ENCODE measurements at regions not wholly inside any gene's neighbourhood (a gene's known extent, or its start where the extent isn't known, plus 50 kb on each side); places are given as distances from the start of the nearest gene placed in this dataset.

DNA sequence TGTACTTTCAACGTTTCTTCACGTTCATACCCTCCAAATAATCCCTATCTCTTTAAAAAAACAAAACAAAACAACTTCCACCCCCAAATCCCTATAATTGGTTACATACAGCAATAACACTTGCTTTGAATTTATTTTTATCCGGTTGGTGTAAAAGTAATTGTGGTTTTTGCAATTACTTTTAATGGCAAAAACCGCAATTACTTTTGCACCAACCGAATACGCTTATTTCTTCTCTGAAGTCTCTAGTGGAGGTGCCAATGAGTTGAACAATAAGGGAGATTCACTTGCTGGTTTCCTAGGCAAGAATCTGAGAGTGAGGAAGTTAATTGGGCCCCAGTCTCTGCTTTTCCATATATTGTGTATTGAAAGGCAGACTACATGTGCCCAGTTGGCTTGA, 133.3 kb downstream of the DACT1 start:
- Histone ChIP-seq H4K20me1 (ENCODE audit: insufficient read depth, low read length) (no peaks in the 10 kb centered on the region), H3K79me2 (ENCODE audit: insufficient read depth, low read length) (no peaks in the 10 kb centered on the region), H3K4me1 (ENCODE audit: insufficient read depth, low read length, severe bottlenecking) (no peaks in the 10 kb centered on the region), H3F3A (ENCODE audit: insufficient read depth, low read length) (no peaks in the 10 kb centered on the region), H3K9me2 (ENCODE audit: low read depth, low read length) (no peaks in the 10 kb centered on the region), H3K4me2 (ENCODE audit: low read length) (no peak overlapping the region), H3K4me3 (ENCODE audit: low read depth, low read length, poor library complexity, severe bottlenecking) (no peak overlapping the region), H3K36me3 (ENCODE audit: insufficient read depth, low read length) (no peaks in the 10 kb centered on the region), H3K9me3 (ENCODE audit: low read length) (no peaks in the 10 kb centered on the region), H3K9ac (ENCODE audit: low read length) (no peak overlapping the region), H3K27me3 (ENCODE audit: insufficient read depth, low read length) (no peaks in the 10 kb centered on the region), H3K27ac (ENCODE audit: low read depth, low read length, poor library complexity, severe bottlenecking) (no peak overlapping the region), H2AFZ (ENCODE audit: low read length) (no peak overlapping the region)
- no peak for TF ChIP-seq EZH2 (IDR thresholded peaks at IDR 0.05; ENCODE audit: borderline replicate concordance, low read length)
- TF ChIP-seq, protein P1, sequence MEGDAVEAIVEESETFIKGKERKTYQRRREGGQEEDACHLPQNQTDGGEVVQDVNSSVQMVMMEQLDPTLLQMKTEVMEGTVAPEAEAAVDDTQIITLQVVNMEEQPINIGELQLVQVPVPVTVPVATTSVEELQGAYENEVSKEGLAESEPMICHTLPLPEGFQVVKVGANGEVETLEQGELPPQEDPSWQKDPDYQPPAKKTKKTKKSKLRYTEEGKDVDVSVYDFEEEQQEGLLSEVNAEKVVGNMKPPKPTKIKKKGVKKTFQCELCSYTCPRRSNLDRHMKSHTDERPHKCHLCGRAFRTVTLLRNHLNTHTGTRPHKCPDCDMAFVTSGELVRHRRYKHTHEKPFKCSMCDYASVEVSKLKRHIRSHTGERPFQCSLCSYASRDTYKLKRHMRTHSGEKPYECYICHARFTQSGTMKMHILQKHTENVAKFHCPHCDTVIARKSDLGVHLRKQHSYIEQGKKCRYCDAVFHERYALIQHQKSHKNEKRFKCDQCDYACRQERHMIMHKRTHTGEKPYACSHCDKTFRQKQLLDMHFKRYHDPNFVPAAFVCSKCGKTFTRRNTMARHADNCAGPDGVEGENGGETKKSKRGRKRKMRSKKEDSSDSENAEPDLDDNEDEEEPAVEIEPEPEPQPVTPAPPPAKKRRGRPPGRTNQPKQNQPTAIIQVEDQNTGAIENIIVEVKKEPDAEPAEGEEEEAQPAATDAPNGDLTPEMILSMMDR (IDR thresholded peaks at IDR 0.05; ENCODE audit: low read length), result no peak

DNA sequence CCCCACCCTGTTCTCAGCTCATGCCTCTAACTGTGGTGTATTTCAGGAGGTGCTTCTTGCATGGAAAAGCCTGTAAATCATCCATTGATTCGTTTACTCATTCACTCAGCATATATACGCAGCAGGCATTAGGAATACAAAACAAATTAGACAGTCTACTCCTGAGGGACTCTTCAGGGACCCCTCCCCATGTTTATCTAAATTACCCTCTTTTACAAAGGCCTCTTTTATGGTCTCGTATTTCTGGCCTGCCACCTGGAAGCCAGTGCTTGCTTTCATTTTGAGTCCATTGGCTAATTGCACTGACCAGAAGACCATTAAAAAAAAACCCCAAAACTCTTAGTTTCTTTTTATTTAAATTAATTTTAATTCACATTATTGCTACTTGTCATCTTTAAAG, 134.4 kb downstream of the DACT1 start:
- no peaks in the 10 kb centered on the region for H3F3A ChIP-seq (ENCODE audit: insufficient read depth, low read length)
- no peak overlapping the region for H3K27ac ChIP-seq (ENCODE audit: low read depth, low read length, poor library complexity, severe bottlenecking)
- H3K79me2 ChIP-seq (ENCODE audit: insufficient read depth, low read length), result no peaks in the 10 kb centered on the region
- H3K9me3 ChIP-seq (ENCODE audit: low read length), result no peaks in the 10 kb centered on the region
- no peaks in the 10 kb centered on the region for H3K9me2 ChIP-seq (ENCODE audit: low read depth, low read length)
- no peak overlapping the region for H3K9ac ChIP-seq (ENCODE audit: low read length)
- no peaks in the 10 kb centered on the region for H3K36me3 ChIP-seq (ENCODE audit: insufficient read depth, low read length)
- H4K20me1 ChIP-seq (ENCODE audit: insufficient read depth, low read length), result no peaks in the 10 kb centered on the region
- no peak overlapping the region for H3K4me3 ChIP-seq (ENCODE audit: low read depth, low read length, poor library complexity, severe bottlenecking)
- no peaks in the 10 kb centered on the region for H3K27me3 ChIP-seq (ENCODE audit: insufficient read depth, low read length)
- no peak for TF ChIP-seq EZH2 (IDR thresholded peaks at IDR 0.05; ENCODE audit: borderline replicate concordance, low read length)
- TF ChIP-seq, protein P1 (IDR thresholded peaks at IDR 0.05; ENCODE audit: low read length), result no peak
- no peak overlapping the region for H3K4me2 ChIP-seq (ENCODE audit: low read length)
- H3K4me1 ChIP-seq (ENCODE audit: insufficient read depth, low read length, severe bottlenecking), result no peaks in the 10 kb centered on the region
- H2AFZ ChIP-seq (ENCODE audit: low read length), result no peak overlapping the region

DNA sequence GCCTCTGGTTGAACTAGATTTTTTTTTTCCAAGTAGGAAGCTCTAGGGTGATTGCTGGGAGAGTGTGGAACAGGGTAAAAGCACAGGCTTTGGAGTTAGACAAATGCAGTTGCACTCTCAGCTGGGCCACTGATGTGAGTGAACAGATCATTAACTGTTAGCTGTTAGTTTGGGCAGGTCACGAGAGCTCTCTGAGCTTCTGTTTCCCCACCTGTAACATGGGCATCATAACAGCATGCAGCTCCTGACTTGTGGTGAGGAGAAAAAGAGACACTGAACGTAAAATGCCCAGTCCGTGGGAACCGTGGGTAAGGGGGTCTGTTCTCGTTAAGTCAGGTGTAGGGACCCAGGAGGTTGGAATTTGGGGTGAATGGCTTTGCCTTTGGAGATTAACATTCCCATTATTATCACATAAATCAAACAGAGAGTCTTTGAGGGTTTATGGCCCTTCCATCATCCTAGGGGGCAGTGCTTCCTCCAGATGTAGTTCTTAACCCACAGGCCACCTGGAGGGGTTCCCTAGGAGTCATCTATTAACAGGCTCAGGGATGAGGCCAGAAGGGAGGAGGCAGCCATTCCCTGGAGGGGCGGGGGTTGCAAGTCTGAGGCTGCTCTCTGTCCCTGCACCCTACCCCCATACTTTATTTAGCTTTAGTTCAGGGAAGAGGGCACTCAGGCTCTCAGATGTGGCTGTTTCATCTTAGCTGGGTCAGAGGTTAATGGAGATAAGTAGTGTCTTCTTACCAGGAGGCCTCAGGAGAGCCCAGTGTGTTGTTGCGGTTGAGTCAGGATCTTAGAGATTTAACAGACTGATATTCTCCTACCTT, 135.2 kb downstream of the DACT1 start:
- no peak for TF ChIP-seq EZH2 (IDR thresholded peaks at IDR 0.05; ENCODE audit: borderline replicate concordance, low read length)
- TF ChIP-seq, protein P1 (IDR thresholded peaks at IDR 0.05; ENCODE audit: low read length), result no peak
- Histone ChIP-seq H3K79me2 (ENCODE audit: insufficient read depth, low read length) (no peaks in the 10 kb centered on the region), H2AFZ (ENCODE audit: low read length) (no peak overlapping the region), H3K27ac (ENCODE audit: low read depth, low read length, poor library complexity, severe bottlenecking) (no peak overlapping the region), H3F3A (ENCODE audit: insufficient read depth, low read length) (no peaks in the 10 kb centered on the region), H3K4me2 (ENCODE audit: low read length) (no peak overlapping the region), H3K9ac (ENCODE audit: low read length) (no peak overlapping the region), H3K27me3 (ENCODE audit: insufficient read depth, low read length) (no peaks in the 10 kb centered on the region), H3K9me2 (ENCODE audit: low read depth, low read length) (no peaks in the 10 kb centered on the region), H3K4me3 (ENCODE audit: low read depth, low read length, poor library complexity, severe bottlenecking) (no peak overlapping the region), H3K9me3 (ENCODE audit: low read length) (no peaks in the 10 kb centered on the region), H3K4me1 (ENCODE audit: insufficient read depth, low read length, severe bottlenecking) (no peaks in the 10 kb centered on the region), H3K36me3 (ENCODE audit: insufficient read depth, low read length) (no peaks in the 10 kb centered on the region), H4K20me1 (ENCODE audit: insufficient read depth, low read length) (no peaks in the 10 kb centered on the region)

Measured in OCI-LY1 (cell line).